GM06990 (cell line): ENCODE measurements at regions not wholly inside any gene's neighbourhood (a gene's known extent, or its start where the extent isn't known, plus 50 kb on each side); places are given as distances from the start of the nearest gene placed in this dataset.
"Not testable (repeated sequence)": the region's sequence is repeated elsewhere in the genome, so short reads cannot be mapped to it uniquely, and the experiment has no call there.

Experiments
- DNase-seq: peaks from one replicate; pipeline ENCODE4 v3.0.0-alpha.2; 2011; ENCODE audit not compliant: insufficient read length; ENCODE audit errors: extremely low read depth
- H3K27me3 ChIP-seq: replicated peaks from 2 replicates; pipeline ENCODE4 v1.6.0; 2011; ENCODE audit warnings: low read length; ENCODE audit not compliant: control insufficient read depth, insufficient read depth
- H3K36me3 ChIP-seq: 2 replicates; pipeline ENCODE4 v1.5.1; 2011; ENCODE audit warnings: low read length; ENCODE audit not compliant: control insufficient read depth, insufficient read depth
- H3K4me3 ChIP-seq: replicated peaks from 2 replicates; pipeline ENCODE4 v1.5.1; 2011; ENCODE audit warnings: low read depth, mild to moderate bottlenecking, control low read depth, low read length
- CTCF ChIP-seq: IDR thresholded peaks from 2 replicates; pipeline ENCODE4 v1.5.1; 2011; ENCODE audit warnings: low read length, control low read depth, mild to moderate bottlenecking, inconsistent platforms; ENCODE audit not compliant: insufficient read depth, poor library complexity, severe bottlenecking

GRCh38 chr14:66008631-66009030 is 477.5 kb upstream of the CCDC196 start:
- no peak for DNase-seq
- Histone ChIP-seq H3K27me3 (no peaks in the 10 kb centered on the region), H3K36me3 (no peaks in the 10 kb centered on the region), H3K4me3 (no peak overlapping the region)
- no peak for TF ChIP-seq CTCF

GRCh38 chr14:66009089-66009488 is 477.1 kb upstream of the CCDC196 start:
- H3K27me3 ChIP-seq: no peaks in the 10 kb centered on the region
- no peak overlapping the region for H3K4me3 ChIP-seq
- TF ChIP-seq CTCF: no peak
- no peaks in the 10 kb centered on the region for H3K36me3 ChIP-seq
- no peak for DNase-seq

GRCh38 chr14:66010695-66011094 is 475.5 kb upstream of the CCDC196 start:
- H3K4me3 ChIP-seq: no peak overlapping the region
- no peak for TF ChIP-seq CTCF
- DNase-seq: no peak
- H3K27me3 ChIP-seq: no peaks in the 10 kb centered on the region
- no peaks in the 10 kb centered on the region for H3K36me3 ChIP-seq

GRCh38 chr14:66011855-66012254 is 474.3 kb upstream of the CCDC196 start:
- no peak for TF ChIP-seq CTCF
- Histone ChIP-seq H3K4me3 (no peak overlapping the region), H3K27me3 (no peaks in the 10 kb centered on the region), H3K36me3 (no peaks in the 10 kb centered on the region)
- no peak for DNase-seq

GRCh38 chr14:66013607-66014006 is 472.6 kb upstream of the CCDC196 start:
- not testable (repeated sequence) for DNase-seq, H3K4me3 ChIP-seq, H3K36me3 ChIP-seq, H3K27me3 ChIP-seq

GRCh38 chr14:66015071-66015780 is 470.9 kb upstream of the CCDC196 start:
- no peaks in the 10 kb centered on the region for H3K36me3 ChIP-seq
- no peak overlapping the region for H3K4me3 ChIP-seq
- H3K27me3 ChIP-seq: no peaks in the 10 kb centered on the region
- no peak for TF ChIP-seq CTCF
- no peak for DNase-seq
